Endodermal cell (in vitro differentiated cells): ENCODE measurements at regions not wholly inside any gene's neighbourhood (a gene's known extent, or its start where the extent isn't known, plus 50 kb on each side); places are given as distances from the start of the nearest gene placed in this dataset.
A peak's percentile ranks its signal among the peaks of the same experiment; 100 is the strongest.

Experiments used
- DNase-seq: peaks from one replicate; pipeline ENCODE4 v3.0.0-alpha.2; 2017
- H3K27ac ChIP-seq: 2 replicates; pipeline ENCODE4 v1.5.1; 2013; ENCODE audit warnings: mild to moderate bottlenecking, low read depth, low read length, moderate library complexity
- H3K27me3 ChIP-seq: 2 replicates; pipeline ENCODE4 v1.6.1; 2013; ENCODE audit warnings: mild to moderate bottlenecking, low read length, moderate library complexity; ENCODE audit not compliant: insufficient read depth, control insufficient read depth, poor library complexity, severe bottlenecking
- H3K36me3 ChIP-seq: 2 replicates; pipeline ENCODE4 v1.7.0; 2013; ENCODE audit warnings: mild to moderate bottlenecking, low read length, moderate library complexity; ENCODE audit not compliant: control insufficient read depth, insufficient read depth
- H3K4me1 ChIP-seq: one replicate; pipeline ENCODE4 v1.7.0; 2013; ENCODE audit warnings: low read length; ENCODE audit not compliant: control insufficient read depth, insufficient read depth
- H3K4me3 ChIP-seq: 2 replicates; pipeline ENCODE4 v1.5.1; 2013; ENCODE audit warnings: mild to moderate bottlenecking, low read length, moderate library complexity
- H3K9ac ChIP-seq: 2 replicates; pipeline ENCODE4 v1.6.1; 2013; ENCODE audit warnings: mild to moderate bottlenecking, low read length, moderate library complexity; ENCODE audit not compliant: poor library complexity, severe bottlenecking; ENCODE audit errors: extremely low read depth
- H3K9me3 ChIP-seq: 2 replicates; pipeline ENCODE4 v1.6.1; 2013; ENCODE audit warnings: mild to moderate bottlenecking, low read length, moderate library complexity; ENCODE audit not compliant: control insufficient read depth
- H3K27ac Mint-ChIP-seq: 2 replicates; pipeline ENCODE4 v1.8.0; 2020; ENCODE audit warnings: mixed read lengths
- H3K27me3 Mint-ChIP-seq: 2 replicates; pipeline ENCODE4 v1.8.0; 2021; ENCODE audit warnings: mild to moderate bottlenecking, mixed read lengths; ENCODE audit not compliant: insufficient read depth
- H3K36me3 Mint-ChIP-seq: 2 replicates; pipeline ENCODE4 v1.8.0; 2020; ENCODE audit warnings: low read depth, mixed read lengths
- H3K4me1 Mint-ChIP-seq: 2 replicates; pipeline ENCODE4 v1.8.0; 2020; ENCODE audit warnings: mixed read lengths
- H3K4me3 Mint-ChIP-seq: 2 replicates; pipeline ENCODE4 v1.8.0; 2020; ENCODE audit warnings: mild to moderate bottlenecking, moderate library complexity, mixed read lengths
- H3K9me3 Mint-ChIP-seq: 2 replicates; pipeline ENCODE4 v1.8.0; 2020; ENCODE audit warnings: mild to moderate bottlenecking, mixed read lengths
- CTCF ChIP-seq: fragments of 200-600 bp; sonication (generic); conservative IDR thresholded peaks from 2 replicates; pipeline ENCODE4 v1.5.0; 2021; ENCODE audit warnings: antibody characterized with exemption, mild to moderate bottlenecking
- WGBS, 2 experiments: methylation state at CpG; one replicate each; pipeline versions ENCODE4 v1.1.5 to v1.1.7; 2013; ENCODE audit warnings: missing lambda C conversion rate in 2 of 2, mixed read lengths in 1 of 2; ENCODE audit not compliant: insufficient coverage in 1 of 2, insufficient read length in 1 of 2; 5-methylcytosine and 5-hydroxymethylcytosine counted together

GRCh38 chrX:30111431-30111830 lies 103.9 kb upstream of the MAGEB2 start:
- Histone ChIP-seq H3K4me3 (no peak overlapping the region), H3K27me3 (no peaks in the 10 kb centered on the region), H3K9me3 (peaks cover 11% of the 10 kb centered on the region), H3K4me1 (no peaks in the 10 kb centered on the region), H3K9ac (no peak overlapping the region), H3K27ac (no peak overlapping the region), H3K36me3 (no peaks in the 10 kb centered on the region)
- no peak overlapping the region for H3K4me3 Mint-ChIP-seq
- H3K4me1 Mint-ChIP-seq = peaks cover 20% of the 10 kb centered on the region
- no peak for TF ChIP-seq CTCF
- H3K9me3 Mint-ChIP-seq = peaks cover 4% of the 10 kb centered on the region
- 82% methylated on average over 2 of the region's 2 CpGs; no CpG with 5 or more reads in 1 of the 2 experiments for WGBS, 2 experiments
- DNase-seq = no peak
- H3K36me3 Mint-ChIP-seq = no peaks in the 10 kb centered on the region
- H3K27ac Mint-ChIP-seq = no peak overlapping the region
- no peaks in the 10 kb centered on the region for H3K27me3 Mint-ChIP-seq

- DNase-seq = peak; percentile 60
- WGBS, 2 experiments = no CpG with 5 or more reads among the region's 4 CpGs
Observed at GRCh38 chrX:30141966-30142365, 73.4 kb upstream of the MAGEB2 start.

GRCh38 chrX:30144221-30144620 lies 71.1 kb upstream of the MAGEB2 start:
- no peak for DNase-seq
- H3K9ac ChIP-seq = no peak overlapping the region
- Mint-ChIP-seq H3K27me3 (no peaks in the 10 kb centered on the region), H3K27ac (no peak overlapping the region), H3K36me3 (no peaks in the 10 kb centered on the region), H3K4me3 (no peak overlapping the region), H3K9me3 (peaks cover 10% of the 10 kb centered on the region), H3K4me1 (peaks cover 16% of the 10 kb centered on the region)
- no peaks in the 10 kb centered on the region for H3K36me3 ChIP-seq
- H3K4me3 ChIP-seq = no peak overlapping the region
- no peaks in the 10 kb centered on the region for H3K27me3 ChIP-seq
- H3K4me1 ChIP-seq = no peaks in the 10 kb centered on the region
- TF ChIP-seq CTCF = no peak
- no peaks in the 10 kb centered on the region for H3K9me3 ChIP-seq
- no peak overlapping the region for H3K27ac ChIP-seq

More at GRCh38 chrX:30141966-30142365, 73.4 kb upstream of the MAGEB2 start:
- H3K36me3 ChIP-seq = no peaks in the 10 kb centered on the region
- no peaks in the 10 kb centered on the region for H3K27me3 ChIP-seq
- H3K27ac ChIP-seq = no peak overlapping the region
- H3K4me1 ChIP-seq = no peaks in the 10 kb centered on the region
- Mint-ChIP-seq H3K27ac (no peak overlapping the region), H3K4me1 (peaks cover 11% of the 10 kb centered on the region), H3K36me3 (no peaks in the 10 kb centered on the region), H3K4me3 (no peak overlapping the region), H3K9me3 (no peaks in the 10 kb centered on the region), H3K27me3 (no peaks in the 10 kb centered on the region)
- H3K9ac ChIP-seq = no peak overlapping the region
- TF ChIP-seq CTCF = peak; percentile 81
- H3K4me3 ChIP-seq = no peak overlapping the region
- H3K9me3 ChIP-seq = no peaks in the 10 kb centered on the region
